Activated CD4-positive, alpha-beta T cell treated with anti-CD3 and anti-CD28 coated beads, Interleukin-2, amount 50 U/mL, for 48 hours (primary cell): ENCODE measurements at regions not wholly inside any gene's neighbourhood (a gene's known extent, or its start where the extent isn't known, plus 50 kb on each side); places are given as distances from the start of the nearest gene placed in this dataset.

Source experiments
- DNase-seq, 2 experiments: peaks; one replicate each; pipeline ENCODE4 v3.0.0-alpha.2; 2020

DNA sequence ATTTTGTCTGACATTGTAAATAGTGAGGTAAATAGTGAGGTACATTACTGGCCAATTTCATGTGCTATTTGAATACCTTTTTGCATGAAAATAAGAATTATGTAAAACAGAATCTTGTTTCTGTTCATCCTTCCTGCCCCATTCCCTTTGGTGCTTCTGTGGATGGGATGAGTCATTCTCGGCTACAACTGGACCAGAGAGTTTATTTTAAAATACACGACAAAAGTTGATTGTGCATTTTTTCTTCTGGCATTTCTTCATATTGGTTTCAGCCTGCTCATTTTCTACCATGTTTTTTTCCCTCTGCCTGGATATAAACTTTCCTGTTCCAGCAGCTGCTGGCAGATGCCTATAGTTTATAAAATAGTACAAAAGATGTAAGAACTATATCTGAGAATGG is 107.5 kb downstream of the CYSLTR2 start:
- no peak for DNase-seq

GRCh38 chr13:48769107-48769704 is 115.5 kb downstream of the CYSLTR2 start:
- peak; percentile 84 to 90 for DNase-seq

DNA sequence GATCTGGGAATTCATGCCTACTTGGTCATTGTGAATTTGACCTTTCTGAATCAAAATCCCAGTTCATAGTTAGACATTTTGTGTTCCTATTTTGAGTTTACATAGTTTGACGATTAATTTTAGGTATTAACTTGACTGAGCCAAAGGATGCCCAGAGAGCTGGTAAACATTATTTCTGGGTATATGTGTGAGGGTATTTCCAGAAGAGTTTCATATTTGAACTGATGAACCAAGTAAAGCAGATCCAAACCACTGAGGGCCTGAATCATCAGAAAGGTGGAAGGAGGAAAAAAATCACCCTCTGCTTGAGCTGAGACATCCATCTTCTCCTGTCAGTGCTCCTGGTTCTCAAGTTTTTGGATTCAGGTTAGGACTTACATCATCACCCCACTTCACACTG is 116.6 kb downstream of the CYSLTR2 start:
- no peak for DNase-seq

GRCh38 chr13:48772908-48773307 is 119.2 kb downstream of the CYSLTR2 start:
- no peak for DNase-seq

GRCh38 chr13:48773531-48774275 is 120.0 kb downstream of the CYSLTR2 start:
- DNase-seq, result no peak

- DNase-seq, result no peak
These were observed 121.6 kb downstream of the CYSLTR2 start for GRCh38 chr13:48775285-48775684.

DNA sequence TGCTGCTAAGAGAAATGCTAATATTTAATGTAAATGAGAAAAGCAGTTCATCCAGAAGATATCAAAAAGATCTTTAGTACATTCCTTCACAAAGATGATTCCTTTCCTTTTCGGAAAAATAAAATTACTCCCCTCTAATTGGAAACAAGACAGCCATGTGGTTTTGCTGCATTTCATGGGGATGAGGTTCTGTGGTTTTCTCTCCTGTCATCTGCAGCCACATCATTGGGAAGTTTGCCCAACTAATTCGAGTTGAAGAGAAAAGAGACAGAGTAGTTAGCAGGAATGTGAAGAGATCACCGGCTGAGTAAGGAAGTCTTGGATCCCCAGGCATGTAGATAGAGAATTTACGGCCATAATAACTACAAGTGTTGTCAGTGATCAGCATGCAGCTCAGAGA is 122.1 kb downstream of the CYSLTR2 start:
- DNase-seq, result no peak

GRCh38 chr13:48776401-48776800 is 122.7 kb downstream of the CYSLTR2 start:
- no peak for DNase-seq

DNA sequence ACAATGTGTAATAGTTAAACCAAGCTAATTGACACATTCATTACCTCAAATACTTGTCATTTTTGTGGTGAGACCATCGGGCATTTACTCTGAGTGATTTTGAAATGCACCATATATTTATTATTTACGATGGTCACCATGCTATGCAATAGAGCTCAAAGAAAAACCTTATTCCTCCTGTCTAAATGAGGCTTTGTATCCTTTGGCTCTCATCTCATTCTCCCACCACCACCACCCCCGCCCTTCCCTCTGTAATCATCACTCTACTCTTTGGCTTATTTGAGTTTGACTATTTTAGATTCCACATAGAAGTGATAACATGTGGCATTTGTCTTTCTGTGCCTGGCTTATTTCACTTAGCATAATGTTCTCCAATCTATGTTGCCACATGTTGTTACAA is 124.9 kb downstream of the CYSLTR2 start:
- DNase-seq, result no peak

DNA sequence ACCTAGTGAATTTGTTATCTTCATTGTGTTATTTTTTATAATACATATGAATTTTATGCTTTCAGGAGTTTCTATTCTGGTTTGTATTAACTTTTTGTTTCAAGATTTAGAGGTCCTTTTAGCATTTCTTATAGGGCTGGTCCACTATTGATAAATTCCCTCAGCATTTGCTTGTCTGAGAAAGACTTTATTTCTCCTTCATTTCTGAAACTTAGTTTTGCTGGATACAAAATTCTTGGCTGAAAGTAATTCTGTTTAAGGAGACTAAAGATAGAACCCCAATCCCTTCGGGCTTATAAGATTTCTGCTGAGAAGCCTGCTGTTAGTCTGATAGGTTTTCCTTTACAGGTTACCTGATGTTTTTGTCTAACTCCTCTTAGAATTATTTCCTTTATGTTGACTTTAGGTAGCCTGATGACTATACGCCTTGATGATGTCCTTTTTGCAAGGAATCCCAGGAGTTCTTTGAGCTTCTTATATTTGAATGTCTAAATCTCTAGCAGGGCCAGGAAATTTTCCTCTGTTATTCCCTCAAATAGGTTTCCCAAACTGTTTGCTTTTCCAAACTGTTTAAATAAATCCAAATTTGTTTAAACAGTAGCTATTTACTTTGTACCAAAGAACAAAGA is 127.1 kb downstream of the CYSLTR2 start:
- no peak for DNase-seq

- DNase-seq, result no peak
These were observed 128.7 kb downstream of the CYSLTR2 start for GRCh38 chr13:48782429-48782840.

DNA sequence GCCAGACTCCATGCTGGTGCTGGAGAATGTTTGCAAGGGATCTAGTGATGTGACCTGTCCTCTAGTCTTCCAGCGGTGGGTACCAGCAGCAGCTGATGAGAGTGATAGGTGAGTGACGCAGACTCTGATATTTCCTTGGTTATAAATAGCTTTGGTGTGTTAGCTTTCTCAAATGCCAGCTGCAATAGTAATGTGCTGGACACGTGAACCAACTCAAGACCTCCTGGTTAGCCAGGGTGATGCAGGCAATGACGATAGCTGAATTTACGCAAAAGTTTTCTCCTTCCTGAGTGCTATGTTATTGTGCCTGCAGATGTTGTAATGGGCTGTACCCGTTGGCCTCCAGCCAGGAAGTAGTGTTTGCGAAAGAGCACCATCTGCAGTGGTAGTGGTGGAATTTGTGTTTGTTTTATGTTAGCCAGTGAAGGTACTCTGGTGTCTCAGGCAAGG is 129.5 kb downstream of the CYSLTR2 start:
- no peak for DNase-seq

DNA sequence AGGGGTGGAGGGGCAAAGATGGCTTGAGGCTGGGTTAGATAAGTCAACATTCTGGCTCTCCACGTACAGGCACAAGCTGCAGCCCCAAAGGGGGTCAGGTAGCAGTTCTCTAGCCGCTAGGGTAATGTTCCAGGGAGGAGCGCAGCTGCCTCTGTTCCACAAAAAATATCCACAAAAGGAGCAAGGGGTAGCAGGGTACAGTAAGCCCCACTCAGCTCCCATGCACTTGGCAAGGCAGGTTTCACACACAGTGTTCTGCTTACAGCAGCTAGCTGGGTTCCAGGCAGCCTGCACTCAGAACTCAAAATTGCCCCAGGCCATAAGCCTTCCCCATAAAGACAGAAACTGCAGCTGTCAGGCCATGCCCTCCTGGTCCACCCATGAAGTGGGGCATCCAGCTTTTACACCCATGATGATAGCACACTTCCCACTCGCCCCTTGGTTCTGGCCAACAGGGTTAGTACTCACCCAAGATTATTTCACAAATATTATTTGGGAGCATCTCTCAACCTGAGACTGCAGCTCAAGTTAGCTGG is 130.0 kb downstream of the CYSLTR2 start:
- no peak for DNase-seq

DNA sequence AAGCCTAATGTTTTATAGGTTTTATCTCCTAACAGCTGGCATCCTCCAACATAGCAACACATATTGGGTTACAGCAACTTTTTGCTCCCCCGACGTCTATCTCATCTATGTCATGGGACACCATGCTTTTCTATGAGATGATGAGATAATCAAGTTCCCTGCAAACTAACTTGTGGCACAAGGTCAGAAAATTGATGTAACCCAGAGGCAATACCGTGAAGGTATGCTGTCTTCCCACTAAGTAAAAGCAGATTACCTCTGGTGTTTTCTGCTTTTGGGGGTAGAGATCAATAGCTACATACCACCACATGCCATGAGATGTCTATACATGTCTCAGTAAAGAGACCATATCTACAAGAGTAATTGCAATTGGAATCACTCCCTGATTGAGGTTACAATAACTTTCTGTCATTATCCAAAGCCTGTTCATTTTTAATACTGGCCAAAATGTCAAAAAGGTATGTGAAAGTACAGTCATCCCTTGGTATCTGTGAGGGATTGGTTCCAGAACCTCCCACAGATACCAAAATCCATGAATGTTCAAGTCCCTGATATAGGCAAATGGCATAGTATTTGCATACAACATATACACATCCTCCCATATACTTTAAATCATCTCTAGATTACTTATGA is 131.3 kb downstream of the CYSLTR2 start:
- DNase-seq, result no peak

DNA sequence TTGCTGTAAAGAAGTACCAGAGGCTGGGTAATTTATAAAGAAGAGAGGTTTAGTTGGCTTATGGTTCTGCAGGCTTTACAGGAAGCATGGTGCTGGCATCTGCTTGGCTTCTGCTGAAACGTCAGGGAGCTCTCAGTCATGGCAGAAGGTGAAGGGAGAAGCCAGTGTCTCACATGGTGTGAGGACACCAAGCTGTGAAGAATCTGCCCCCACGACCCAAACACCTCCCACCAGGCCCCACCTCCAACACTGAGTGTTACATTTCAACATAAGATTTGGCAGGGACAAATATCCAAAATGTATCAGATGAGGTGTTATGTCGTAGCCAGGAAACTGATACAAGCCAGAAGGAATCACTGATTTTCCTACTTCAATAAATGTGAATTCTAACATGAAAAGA is 136.5 kb downstream of the CYSLTR2 start:
- DNase-seq, result no peak

DNA sequence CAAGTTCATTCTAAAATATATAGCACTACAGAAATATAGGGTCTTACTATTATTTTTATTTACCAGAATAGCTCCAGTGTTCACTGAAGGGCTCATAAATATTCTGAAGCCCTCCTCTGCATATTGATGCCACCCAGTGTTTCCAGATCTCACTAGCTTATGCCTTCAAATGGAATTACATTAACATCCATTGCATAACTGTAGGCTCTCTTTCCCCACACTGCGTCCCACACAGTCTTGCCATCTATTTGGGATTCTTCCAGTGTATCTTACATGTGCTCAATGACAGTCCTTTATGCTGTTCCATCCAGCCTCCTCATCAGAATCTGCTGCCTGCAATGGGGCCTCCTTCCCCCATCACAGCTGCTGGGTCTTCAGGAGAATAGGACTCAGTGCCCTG is 137.2 kb downstream of the CYSLTR2 start:
- no peak for DNase-seq

DNA sequence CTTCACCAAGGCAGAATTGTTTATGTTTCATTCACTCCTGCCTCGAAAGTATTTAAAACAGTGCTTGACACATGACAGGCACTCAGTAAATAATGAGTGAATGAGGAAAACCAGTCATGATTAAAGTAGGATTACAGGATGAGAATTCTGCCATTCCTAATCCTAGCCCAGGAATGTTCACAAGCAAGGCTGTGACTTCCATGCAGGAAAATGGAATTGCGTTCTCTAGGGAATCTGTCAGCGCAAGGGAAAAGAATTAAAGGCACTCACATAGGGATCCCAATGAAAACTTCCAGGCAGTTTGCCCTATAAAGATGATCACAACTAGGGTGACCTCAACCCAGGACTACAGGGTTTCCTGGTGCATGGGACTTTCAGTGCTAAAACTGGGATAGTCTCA is 143.4 kb downstream of the CYSLTR2 start:
- DNase-seq, result no peak

- no peak for DNase-seq
These were observed 144.0 kb downstream of the CYSLTR2 start for GRCh38 chr13:48797761-48798160.

DNA sequence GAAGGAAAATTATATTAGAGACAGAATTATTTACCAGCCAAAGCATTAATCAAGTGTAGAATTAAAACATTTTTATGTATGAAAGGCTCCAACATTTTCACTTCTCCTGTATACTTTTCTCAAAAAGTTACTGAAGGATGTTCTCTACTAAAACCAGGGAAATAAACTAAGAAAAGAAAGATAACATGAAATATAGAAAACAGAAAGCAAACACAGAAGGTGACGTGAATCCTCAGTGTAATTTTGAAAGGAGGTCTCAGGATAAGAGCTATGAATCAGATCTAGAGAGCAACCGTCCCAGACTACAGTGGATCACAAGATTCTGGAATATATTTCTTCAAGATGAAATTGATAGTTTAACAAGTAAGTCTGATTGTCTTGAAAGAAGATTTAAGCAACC is 144.5 kb downstream of the CYSLTR2 start:
- DNase-seq, result no peak

DNA sequence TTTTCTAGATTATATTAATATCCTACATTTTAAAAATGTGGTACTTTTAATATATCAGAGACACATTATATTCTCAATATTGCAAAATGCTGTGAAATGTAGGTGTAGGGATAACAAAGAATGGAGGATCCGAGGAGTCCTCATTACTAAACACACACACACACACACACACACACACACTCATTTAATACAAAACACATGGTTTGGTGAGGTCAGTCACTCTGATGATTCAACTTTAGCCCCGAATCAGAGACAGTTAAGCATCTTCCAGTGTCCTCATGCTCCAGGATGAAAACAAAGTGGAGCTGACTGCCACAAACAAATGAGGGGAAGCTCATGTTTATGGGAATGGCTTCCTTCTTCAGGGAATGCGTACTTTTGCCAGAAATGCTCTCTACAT is 147.5 kb downstream of the CYSLTR2 start:
- no peak for DNase-seq

- no peak for DNase-seq
These were observed 151.3 kb downstream of the CYSLTR2 start for GRCh38 chr13:48804821-48805601.

GRCh38 chr13:48806522-48806921 is 152.8 kb downstream of the CYSLTR2 start:
- DNase-seq, result no peak

GRCh38 chr13:48808683-48809082 is 155.0 kb downstream of the CYSLTR2 start:
- DNase-seq, result no peak
